Right atrium auricular region (tissue), 2 donors: ENCODE measurements at regions not wholly inside any gene's neighbourhood (a gene's known extent, or its start where the extent isn't known, plus 50 kb on each side); places are given as distances from the start of the nearest gene placed in this dataset.
"Not testable (repeated sequence)": the region's sequence is repeated elsewhere in the genome, so short reads cannot be mapped to it uniquely, and the experiment has no call there.

Experiments used
- DNase-seq: peaks from one replicate; pipeline ENCODE4 v3.0.0-alpha.2; 2019; ENCODE audit warnings: low spot score
- H3K27ac ChIP-seq, 2 donors: fragments of 200-600 bp; sonication (generic); 1 replicate in 1 of 2; 2 replicates in 1 of 2; pipeline ENCODE4 v1.5.1; 2016 to 2019
- H3K27me3 ChIP-seq, 2 donors: fragments of 200-600 bp; sonication (generic); one replicate each; pipeline versions ENCODE4 v1.5.1 to v1.6.0; 2017 to 2019
- H3K36me3 ChIP-seq: fragments of 200-600 bp; sonication (generic); one replicate; pipeline ENCODE4 v1.5.1; 2016
- H3K4me1 ChIP-seq, 2 donors: fragments of 200-600 bp; sonication (generic); one replicate each; pipeline versions ENCODE4 v1.5.1 to v1.6.0; 2017 to 2019
- H3K4me3 ChIP-seq, 2 donors: fragments of 200-600 bp; sonication (generic); 1 replicate in 1 of 2; 2 replicates in 1 of 2; pipeline ENCODE4 v1.5.1; 2017 to 2019; ENCODE audit warnings: mild to moderate bottlenecking in 1 of 2, moderate library complexity in 1 of 2
- H3K9me3 ChIP-seq, 2 donors: fragments of 200-600 bp; sonication (generic); one replicate each; pipeline ENCODE4 v1.5.1; 2019
- CTCF ChIP-seq, 2 donors: fragments of 200-600 bp; sonication (generic); IDR thresholded peaks; one replicate each; pipeline ENCODE4 v1.5.1; 2019; ENCODE audit warnings: antibody characterized with exemption in 2 of 2

- Histone ChIP-seq H3K4me3 (peak overlapping the region; percentile 58 to 64), H3K9me3 (no peaks in the 10 kb centered on the region), H3K27me3 (no peaks in the 10 kb centered on the region), H3K4me1 (no peaks in the 10 kb centered on the region), H3K27ac (peak overlapping the region; percentile 55 to 56), H3K36me3 (no peaks in the 10 kb centered on the region)
- TF ChIP-seq CTCF (IDR thresholded peaks at IDR 0.05), result peak; percentile 34 to 61
- peak; percentile 62 for DNase-seq
Observed at GRCh38 chrX:55907968-55908607, 190.5 kb downstream of the RRAGB start.

DNA sequence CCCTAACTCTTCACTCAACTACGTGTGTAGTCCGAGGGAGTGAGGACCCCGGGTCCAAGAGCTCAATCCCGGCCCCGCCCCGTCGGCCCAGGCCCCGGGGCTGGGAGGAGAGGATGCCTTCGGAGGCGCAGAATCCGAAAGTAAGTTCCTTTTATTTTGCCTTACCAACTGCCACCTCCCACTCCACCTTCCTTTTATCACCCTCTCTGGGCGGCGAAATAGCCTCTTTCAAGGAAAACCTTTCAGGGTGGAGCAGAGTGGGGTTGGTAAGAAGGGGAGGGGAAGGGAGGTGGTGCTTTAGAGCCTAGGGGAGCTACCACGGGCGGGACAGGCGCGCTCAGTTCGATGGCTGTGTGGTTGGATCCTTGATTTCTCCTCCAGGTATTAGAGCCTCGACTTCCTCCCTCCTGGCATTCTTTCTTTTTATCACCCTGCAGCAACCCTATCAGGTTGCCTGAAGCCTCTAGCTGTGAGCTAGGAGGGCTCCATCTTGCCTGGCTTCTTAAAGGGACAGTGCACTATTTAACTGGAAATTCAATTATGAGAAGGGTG, 191.2 kb downstream of the RRAGB start:
- DNase-seq, result no peak
- Histone ChIP-seq H3K36me3 (no peaks in the 10 kb centered on the region), H3K4me1 (no peaks in the 10 kb centered on the region), H3K9me3 (no peaks in the 10 kb centered on the region), H3K27me3 (no peaks in the 10 kb centered on the region), H3K4me3 (peak overlapping the region; percentile 58 to 64), H3K27ac (peak overlapping the region; percentile 55 to 56)
- no peak for TF ChIP-seq CTCF (IDR thresholded peaks at IDR 0.05)

DNA sequence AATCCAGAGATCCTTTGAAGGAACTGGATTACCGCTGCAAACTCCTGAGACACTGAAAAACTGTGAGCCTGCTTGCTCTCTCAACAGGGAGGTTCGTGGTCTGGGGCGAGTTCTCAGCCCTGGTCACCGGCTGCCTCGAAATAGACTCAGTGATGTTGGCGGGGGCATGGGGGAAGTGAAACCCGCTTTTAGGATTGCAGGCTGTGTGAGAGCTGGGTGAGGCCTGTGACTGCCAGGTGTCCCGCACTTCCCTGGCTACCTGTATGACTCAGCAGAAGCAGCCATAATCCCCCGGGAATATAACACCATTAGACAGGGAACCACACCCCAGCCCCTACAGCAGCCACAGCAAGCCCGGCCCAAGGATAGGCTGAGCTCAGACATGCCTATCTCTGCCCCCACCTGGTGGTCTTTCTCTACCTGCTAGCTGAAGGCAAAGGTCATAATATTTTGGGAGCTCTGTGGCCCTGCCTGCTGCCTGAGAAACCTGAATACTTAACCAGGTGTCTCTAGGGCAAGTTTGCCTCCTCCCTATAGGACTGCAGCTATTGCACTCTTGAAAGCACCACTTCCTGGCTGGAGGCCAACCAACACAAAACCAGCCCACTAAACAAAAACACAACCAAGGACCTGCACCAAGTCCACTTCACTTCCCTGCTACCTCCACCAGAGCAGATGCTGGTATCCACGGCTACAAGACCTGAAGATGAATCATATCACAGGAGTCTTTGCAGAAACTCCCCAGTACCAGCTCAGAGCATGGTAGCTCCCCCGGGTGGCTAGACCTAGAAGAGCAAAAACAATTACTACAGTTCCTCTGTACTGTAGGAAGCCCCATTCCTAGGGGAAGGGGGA, 202.0 kb downstream of the RRAGB start:
- H3K9me3 ChIP-seq, result peaks cover 4 to 11% of the 10 kb centered on the region in 2 donors
- H3K4me3 ChIP-seq, result no peak overlapping the region
- TF ChIP-seq CTCF (IDR thresholded peaks at IDR 0.05), result no peak
- no peak overlapping the region for H3K27ac ChIP-seq
- DNase-seq, result no peak
- H3K4me1 ChIP-seq, result no peaks in the 10 kb centered on the region
- H3K27me3 ChIP-seq, result no peaks in the 10 kb centered on the region
- no peaks in the 10 kb centered on the region for H3K36me3 ChIP-seq

DNA sequence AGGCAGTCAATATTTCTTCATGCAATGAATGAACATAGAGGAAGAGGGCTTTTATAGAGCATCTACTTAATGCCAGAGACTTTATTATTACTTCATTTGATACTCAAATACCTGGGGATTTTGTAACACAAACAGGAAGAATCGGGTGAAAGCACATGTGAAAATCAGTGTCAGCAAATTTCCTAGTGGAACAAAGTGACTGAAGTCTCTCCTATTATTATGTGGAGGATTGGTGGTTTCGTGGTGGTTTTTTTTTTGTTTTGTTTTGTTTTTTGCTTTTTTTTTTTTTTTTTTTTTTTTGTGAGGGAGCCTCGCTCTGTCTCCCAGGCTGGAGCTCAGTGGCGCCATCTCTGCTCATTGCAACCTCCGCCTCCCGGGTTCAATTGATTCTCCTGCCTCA, 207.0 kb downstream of the RRAGB start:
- Histone ChIP-seq H3K36me3 (no peaks in the 10 kb centered on the region), H3K27ac (no peak overlapping the region), H3K9me3 (peaks cover 4 to 11% of the 10 kb centered on the region in 2 donors), H3K4me3 (no peak overlapping the region), H3K27me3 (no peaks in the 10 kb centered on the region), H3K4me1 (no peaks in the 10 kb centered on the region)
- DNase-seq, result no peak
- no peak for TF ChIP-seq CTCF (IDR thresholded peaks at IDR 0.05)

GRCh38 chrX:55928529-55928928, 211.0 kb downstream of the RRAGB start:
- not testable (repeated sequence) for H3K4me1 ChIP-seq

More at GRCh38 chrX:55928529-55928928, 211.0 kb downstream of the RRAGB start:
- not testable (repeated sequence) for DNase-seq, H3K9me3 ChIP-seq, H3K27ac ChIP-seq, H3K36me3 ChIP-seq, H3K4me3 ChIP-seq, H3K27me3 ChIP-seq
